DND-41 (cell line): ENCODE measurements at regions not wholly inside any gene's neighbourhood (a gene's known extent, or its start where the extent isn't known, plus 50 kb on each side); places are given as distances from the start of the nearest gene placed in this dataset.

Experiments
- CTCF ChIP-seq: IDR thresholded peaks from 2 replicates; pipeline ENCODE4 v1.5.1; 2012; ENCODE audit warnings: borderline replicate concordance, low read length, moderate library complexity, mild to moderate bottlenecking; ENCODE audit not compliant: poor library complexity, severe bottlenecking; ENCODE audit errors: extremely low read depth
- EZH2 ChIP-seq: IDR thresholded peaks from 3 replicates; pipeline ENCODE4 v1.6.1; 2012; ENCODE audit warnings: borderline replicate concordance, low read depth, mild to moderate bottlenecking, moderate library complexity, low read length, inconsistent platforms; ENCODE audit not compliant: severe bottlenecking

DNA sequence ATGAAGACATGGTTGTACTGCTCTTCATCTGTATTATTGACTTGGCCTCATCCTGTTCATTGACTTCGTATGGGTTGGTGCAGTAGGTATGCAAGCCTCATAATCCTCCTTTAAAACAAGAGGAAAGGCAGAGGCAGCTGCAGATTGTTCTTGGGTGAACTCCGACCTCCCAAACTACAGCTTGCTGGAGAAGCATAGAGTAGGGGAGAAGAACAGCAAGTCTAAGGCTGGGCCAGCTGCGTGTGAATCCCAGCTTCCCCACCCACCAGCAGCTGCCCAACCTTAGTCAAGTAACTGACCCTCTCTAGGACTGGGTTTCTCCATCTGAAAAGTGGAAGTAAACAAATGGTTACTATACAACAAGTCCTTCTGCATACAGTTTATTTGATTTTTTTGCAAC, 114.5 kb upstream of the WWC1 start:
- no peak for TF ChIP-seq CTCF
- no peak for TF ChIP-seq EZH2
